Activated naive CD8-positive, alpha-beta T cell treated with anti-CD3 and anti-CD28 coated beads, Interleukin-2, amount 50 U/mL, for 24 hours (primary cell): ENCODE measurements at regions not wholly inside any gene's neighbourhood (a gene's known extent, or its start where the extent isn't known, plus 50 kb on each side); places are given as distances from the start of the nearest gene placed in this dataset.
"Not testable (repeated sequence)": the region's sequence is repeated elsewhere in the genome, so short reads cannot be mapped to it uniquely, and the experiment has no call there.

Experiments used
- ATAC-seq: fragments of 150-1000 bp; cut with Tn5 transposase; one replicate; pipeline ENCODE4 v1.10.0; 2021
- DNase-seq: peaks from one replicate; pipeline ENCODE4 v3.0.0; 2021
- H3K27ac Mint-ChIP-seq: one replicate; pipeline ENCODE4 v1.8.0; 2021; ENCODE audit warnings: mild to moderate bottlenecking, mixed read lengths
- H3K27me3 Mint-ChIP-seq: one replicate; pipeline ENCODE4 v1.8.0; 2021; ENCODE audit warnings: mixed read lengths
- H3K36me3 Mint-ChIP-seq: one replicate; pipeline ENCODE4 v1.8.0; 2021; ENCODE audit warnings: low read depth, mixed read lengths
- H3K4me1 Mint-ChIP-seq: one replicate; pipeline ENCODE4 v1.8.0; 2021; ENCODE audit warnings: mixed read lengths
- H3K4me3 Mint-ChIP-seq: one replicate; pipeline ENCODE4 v1.8.0; 2021; ENCODE audit warnings: mild to moderate bottlenecking, moderate library complexity, mixed read lengths
- H3K9me3 Mint-ChIP-seq: one replicate; pipeline ENCODE4 v1.8.0; 2021; ENCODE audit warnings: mixed read lengths

- H3K27ac Mint-ChIP-seq: no peak overlapping the region
- H3K9me3 Mint-ChIP-seq: no peaks in the 10 kb centered on the region
- ATAC-seq: no peak
- no peak overlapping the region for H3K4me3 Mint-ChIP-seq
- no peaks in the 10 kb centered on the region for H3K27me3 Mint-ChIP-seq
- no peak for DNase-seq
- H3K36me3 Mint-ChIP-seq: no peaks in the 10 kb centered on the region
- H3K4me1 Mint-ChIP-seq: no peaks in the 10 kb centered on the region
Observed at GRCh38 chrX:129361576-129361975, 161.7 kb downstream of the SMARCA1 start.

GRCh38 chrX:129360175-129360574 is 163.1 kb downstream of the SMARCA1 start:
- Mint-ChIP-seq H3K27me3 (no peaks in the 10 kb centered on the region), H3K9me3 (no peaks in the 10 kb centered on the region), H3K4me3 (no peak overlapping the region), H3K4me1 (no peaks in the 10 kb centered on the region), H3K36me3 (no peaks in the 10 kb centered on the region), H3K27ac (no peak overlapping the region)
- peak; percentile 49 for ATAC-seq
- DNase-seq: peak; percentile 34

GRCh38 chrX:129359269-129359668 is 164.0 kb downstream of the SMARCA1 start:
- Mint-ChIP-seq H3K27ac (no peak overlapping the region), H3K4me3 (no peak overlapping the region), H3K4me1 (no peaks in the 10 kb centered on the region), H3K27me3 (no peaks in the 10 kb centered on the region), H3K9me3 (no peaks in the 10 kb centered on the region), H3K36me3 (no peaks in the 10 kb centered on the region)
- no peak for DNase-seq
- no peak for ATAC-seq

- H3K9me3 Mint-ChIP-seq, H3K36me3 Mint-ChIP-seq, DNase-seq, H3K4me3 Mint-ChIP-seq, ATAC-seq, H3K27me3 Mint-ChIP-seq, H3K27ac Mint-ChIP-seq, H3K4me1 Mint-ChIP-seq: not testable (repeated sequence)
Observed at GRCh38 chrX:129357428-129357827, 165.9 kb downstream of the SMARCA1 start.

GRCh38 chrX:129347291-129347690 is 176.0 kb downstream of the SMARCA1 start:
- ATAC-seq (no peak), DNase-seq (no peak)
- H3K36me3 Mint-ChIP-seq: no peaks in the 10 kb centered on the region
- H3K4me3 Mint-ChIP-seq: no peak overlapping the region
- H3K27ac Mint-ChIP-seq: no peak overlapping the region
- no peaks in the 10 kb centered on the region for H3K9me3 Mint-ChIP-seq
- H3K27me3 Mint-ChIP-seq: no peaks in the 10 kb centered on the region
- H3K4me1 Mint-ChIP-seq: no peaks in the 10 kb centered on the region

GRCh38 chrX:129346574-129346973 is 176.7 kb downstream of the SMARCA1 start:
- no peak for ATAC-seq
- Mint-ChIP-seq H3K4me1 (no peaks in the 10 kb centered on the region), H3K27ac (no peak overlapping the region), H3K36me3 (no peaks in the 10 kb centered on the region), H3K4me3 (no peak overlapping the region), H3K27me3 (no peaks in the 10 kb centered on the region), H3K9me3 (no peaks in the 10 kb centered on the region)
- no peak for DNase-seq

GRCh38 chrX:129337264-129337663 is 186.0 kb downstream of the SMARCA1 start:
- H3K27ac Mint-ChIP-seq, H3K4me3 Mint-ChIP-seq, H3K9me3 Mint-ChIP-seq, H3K36me3 Mint-ChIP-seq, ATAC-seq, DNase-seq, H3K4me1 Mint-ChIP-seq, H3K27me3 Mint-ChIP-seq: not testable (repeated sequence)

- Mint-ChIP-seq H3K4me1 (no peaks in the 10 kb centered on the region), H3K4me3 (no peak overlapping the region), H3K27me3 (no peaks in the 10 kb centered on the region), H3K9me3 (no peaks in the 10 kb centered on the region), H3K36me3 (no peaks in the 10 kb centered on the region), H3K27ac (no peak overlapping the region)
- ATAC-seq: no peak
- DNase-seq: no peak
Observed at GRCh38 chrX:129323115-129323514, 200.2 kb downstream of the SMARCA1 start.

GRCh38 chrX:129318375-129318774 is 204.9 kb downstream of the SMARCA1 start:
- Mint-ChIP-seq H3K36me3 (no peaks in the 10 kb centered on the region), H3K4me1 (no peaks in the 10 kb centered on the region), H3K4me3 (no peak overlapping the region), H3K27ac (no peak overlapping the region), H3K27me3 (no peaks in the 10 kb centered on the region), H3K9me3 (no peaks in the 10 kb centered on the region)
- no peak for DNase-seq
- no peak for ATAC-seq

- DNase-seq: no peak
- no peak for ATAC-seq
- H3K4me1 Mint-ChIP-seq: no peaks in the 10 kb centered on the region
- H3K9me3 Mint-ChIP-seq: no peaks in the 10 kb centered on the region
- H3K27me3 Mint-ChIP-seq: no peaks in the 10 kb centered on the region
- no peaks in the 10 kb centered on the region for H3K36me3 Mint-ChIP-seq
- no peak overlapping the region for H3K4me3 Mint-ChIP-seq
- no peak overlapping the region for H3K27ac Mint-ChIP-seq
Observed at GRCh38 chrX:129316461-129316860, 206.8 kb downstream of the SMARCA1 start.

- H3K4me3 Mint-ChIP-seq: no peak overlapping the region
- peaks cover 1% of the 10 kb centered on the region for H3K27me3 Mint-ChIP-seq
- no peak for DNase-seq
- no peaks in the 10 kb centered on the region for H3K36me3 Mint-ChIP-seq
- H3K9me3 Mint-ChIP-seq: no peaks in the 10 kb centered on the region
- no peak for ATAC-seq
- no peaks in the 10 kb centered on the region for H3K4me1 Mint-ChIP-seq
- no peak overlapping the region for H3K27ac Mint-ChIP-seq
Observed at GRCh38 chrX:129310000-129310399, 213.3 kb downstream of the SMARCA1 start.

- DNase-seq: no peak
- H3K36me3 Mint-ChIP-seq: no peaks in the 10 kb centered on the region
- H3K4me3 Mint-ChIP-seq: no peak overlapping the region
- no peak overlapping the region for H3K27ac Mint-ChIP-seq
- peaks cover 5% of the 10 kb centered on the region for H3K9me3 Mint-ChIP-seq
- H3K27me3 Mint-ChIP-seq: no peaks in the 10 kb centered on the region
- ATAC-seq: no peak
- no peaks in the 10 kb centered on the region for H3K4me1 Mint-ChIP-seq
Observed at GRCh38 chrX:129262912-129263311, 260.4 kb downstream of the SMARCA1 start.

GRCh38 chrX:129255516-129255915 is 267.8 kb downstream of the SMARCA1 start:
- not testable (repeated sequence) for ATAC-seq, H3K27ac Mint-ChIP-seq, H3K27me3 Mint-ChIP-seq, H3K4me3 Mint-ChIP-seq, H3K9me3 Mint-ChIP-seq, DNase-seq, H3K4me1 Mint-ChIP-seq, H3K36me3 Mint-ChIP-seq

GRCh38 chrX:129249563-129249962 is 273.7 kb downstream of the SMARCA1 start:
- no peak overlapping the region for H3K4me3 Mint-ChIP-seq
- no peak overlapping the region for H3K27ac Mint-ChIP-seq
- H3K4me1 Mint-ChIP-seq: no peaks in the 10 kb centered on the region
- ATAC-seq (no peak), DNase-seq (no peak)
- no peaks in the 10 kb centered on the region for H3K9me3 Mint-ChIP-seq
- no peaks in the 10 kb centered on the region for H3K27me3 Mint-ChIP-seq
- no peaks in the 10 kb centered on the region for H3K36me3 Mint-ChIP-seq

GRCh38 chrX:129247642-129248041 is 275.6 kb downstream of the SMARCA1 start:
- H3K36me3 Mint-ChIP-seq: no peaks in the 10 kb centered on the region
- no peak overlapping the region for H3K4me3 Mint-ChIP-seq
- no peak overlapping the region for H3K27ac Mint-ChIP-seq
- no peaks in the 10 kb centered on the region for H3K27me3 Mint-ChIP-seq
- ATAC-seq: no peak
- no peak for DNase-seq
- H3K9me3 Mint-ChIP-seq: no peaks in the 10 kb centered on the region
- H3K4me1 Mint-ChIP-seq: no peaks in the 10 kb centered on the region

- no peak for ATAC-seq
- Mint-ChIP-seq H3K36me3 (no peaks in the 10 kb centered on the region), H3K27ac (no peak overlapping the region), H3K4me3 (no peak overlapping the region), H3K27me3 (no peaks in the 10 kb centered on the region), H3K4me1 (no peaks in the 10 kb centered on the region), H3K9me3 (peaks cover 3% of the 10 kb centered on the region)
- no peak for DNase-seq
Observed at GRCh38 chrX:129239371-129239770, 283.9 kb downstream of the SMARCA1 start.
